Caco-2 (cell line): ENCODE measurements at regions not wholly inside any gene's neighbourhood (a gene's known extent, or its start where the extent isn't known, plus 50 kb on each side); places are given as distances from the start of the nearest gene placed in this dataset.
"Not testable (repeated sequence)": the region's sequence is repeated elsewhere in the genome, so short reads cannot be mapped to it uniquely, and the experiment has no call there.

ENCODE experiments used
- BruUV-seq: library from RNA; stranded (reverse); fragments of 400-500 nt; replicated peaks from 2 replicates; lab custom pipeline; 2021; lab: Mats Ljungman, UMichigan
- CTCF ChIA-PET: fragments of 300-600 bp; sonication (Branson Sonifier 250); formaldehyde crosslinking; loops from one replicate; lab custom pipeline; 2022; ENCODE audit warnings: antibody characterized with exemption; lab: Charles Lee
- POLR2A ChIA-PET: fragments of 300-600 bp; sonication (Branson Sonifier 250); formaldehyde crosslinking; loops from one replicate; lab custom pipeline; 2022; ENCODE audit warnings: antibody characterized with exemption; lab: Charles Lee
- DNase-seq, 2 experiments: peaks; one replicate each; pipeline versions ENCODE4 v3.0.0 to v3.0.0-alpha.2; 2020 to 2022
- H3K27me3 ChIP-seq: replicated peaks from 2 replicates; pipeline ENCODE4 v1.6.0; 2011; ENCODE audit warnings: low read length; ENCODE audit not compliant: control insufficient read depth, insufficient read depth
- H3K36me3 ChIP-seq: 2 replicates; pipeline ENCODE4 v1.5.1; 2011; ENCODE audit warnings: low read length; ENCODE audit not compliant: control insufficient read depth, insufficient read depth
- H3K4me1 ChIP-seq: fragments of 250-450 bp; sonication (Bioruptor Pico); 2 replicates; pipeline ENCODE4 v1.5.1; 2020; ENCODE audit warnings: mild to moderate bottlenecking
- H3K4me3 ChIP-seq: 2 replicates; pipeline ENCODE4 v1.5.1; 2011; ENCODE audit warnings: low read depth, mild to moderate bottlenecking, control low read depth, low read length
- H3K9me3 ChIP-seq: fragments of 250-450 bp; sonication (Bioruptor Pico); 2 replicates; pipeline ENCODE4 v1.5.1; 2020; ENCODE audit warnings: mild to moderate bottlenecking, moderate library complexity
- H3K27ac Mint-ChIP-seq: one replicate; pipeline ENCODE4 v1.8.0; 2022; ENCODE audit warnings: mixed read lengths; ENCODE audit not compliant: unreplicated experiment
- H3K27me3 Mint-ChIP-seq: one replicate; pipeline ENCODE4 v1.8.0; 2022; ENCODE audit warnings: mixed read lengths; ENCODE audit not compliant: insufficient read depth, unreplicated experiment
- H3K36me3 Mint-ChIP-seq: one replicate; pipeline ENCODE4 v1.8.0; 2022; ENCODE audit warnings: mild to moderate bottlenecking, mixed read lengths; ENCODE audit not compliant: insufficient read depth, unreplicated experiment
- H3K4me1 Mint-ChIP-seq: one replicate; pipeline ENCODE4 v1.8.0; 2022; ENCODE audit warnings: low read depth, mixed read lengths; ENCODE audit not compliant: unreplicated experiment
- H3K4me3 Mint-ChIP-seq: one replicate; pipeline ENCODE4 v1.8.0; 2022; ENCODE audit warnings: mild to moderate bottlenecking, moderate library complexity, mixed read lengths; ENCODE audit not compliant: unreplicated experiment
- H3K9me3 Mint-ChIP-seq: one replicate; pipeline ENCODE4 v1.8.0; 2022; ENCODE audit warnings: mixed read lengths; ENCODE audit not compliant: unreplicated experiment
- intact Hi-C: fragments of 100-400 bp; cut with micrococcal nuclease; formaldehyde crosslinking; loops from one replicate; pipeline ENCODE4 v1.10.0; 2022; ENCODE audit not compliant: unreplicated experiment
- TF ChIP-seq, protein P1 (sequence below), 2 experiments: fragments of 200-600 bp in 1 of 2; IDR thresholded peaks; 1 replicate in 1 of 2; 2 replicates in 1 of 2; pipeline versions ENCODE4 v1.5.1 to v1.8.0; 2011 to 2022; ENCODE audit warnings: antibody characterized with exemption in 1 of 2, control low read depth in 1 of 2, inconsistent platforms in 1 of 2, low read depth in 1 of 2, low read length in 1 of 2, mild to moderate bottlenecking in 1 of 2, moderate library complexity in 1 of 2; ENCODE audit not compliant: insufficient read depth in 1 of 2, severe bottlenecking in 1 of 2, unreplicated experiment in 1 of 2

DNA sequence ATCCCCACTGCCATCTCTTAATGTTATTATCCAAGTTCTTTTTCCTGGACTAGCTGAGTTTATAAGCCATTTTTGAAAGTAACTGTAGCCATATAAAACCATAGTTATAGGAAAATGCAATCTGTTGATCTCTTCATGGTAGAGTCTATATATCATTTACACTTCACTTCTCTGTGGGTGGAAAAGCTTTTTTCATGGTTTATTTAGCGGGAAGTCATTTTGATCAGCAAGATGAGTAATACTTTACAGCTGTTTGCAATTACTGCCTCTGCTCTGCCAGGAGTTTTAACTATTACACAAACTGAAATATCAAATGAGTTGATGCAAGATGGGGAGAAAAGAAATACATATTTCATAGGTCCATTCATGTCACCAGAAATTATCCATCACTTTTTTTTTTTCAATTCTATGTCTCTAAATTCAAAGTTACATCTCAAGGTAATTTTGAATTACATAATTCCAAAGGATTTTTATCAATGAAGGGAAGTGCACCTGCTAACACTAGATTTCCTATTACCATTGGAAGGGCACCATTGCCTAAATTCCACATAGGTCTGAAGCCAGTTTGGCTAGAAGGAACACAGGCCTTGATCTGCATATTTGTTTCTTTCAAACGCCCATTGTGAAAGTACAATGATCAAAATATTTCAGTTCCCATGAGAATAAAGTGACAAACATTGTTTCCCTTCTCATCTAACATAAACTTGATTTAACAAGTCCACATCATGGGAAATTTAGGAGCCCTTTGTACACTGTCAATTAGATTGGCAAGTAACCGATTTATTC, 296.7 kb downstream of the ZNF326 start:
- Mint-ChIP-seq H3K9me3 (no peaks in the 10 kb centered on the region), H3K4me1 (no peaks in the 10 kb centered on the region), H3K36me3 (no peaks in the 10 kb centered on the region), H3K27me3 (peaks cover 13% of the 10 kb centered on the region), H3K4me3 (no peak overlapping the region), H3K27ac (no peak overlapping the region)
- no TSS peak for BruUV-seq
- TF ChIP-seq, protein P1, sequence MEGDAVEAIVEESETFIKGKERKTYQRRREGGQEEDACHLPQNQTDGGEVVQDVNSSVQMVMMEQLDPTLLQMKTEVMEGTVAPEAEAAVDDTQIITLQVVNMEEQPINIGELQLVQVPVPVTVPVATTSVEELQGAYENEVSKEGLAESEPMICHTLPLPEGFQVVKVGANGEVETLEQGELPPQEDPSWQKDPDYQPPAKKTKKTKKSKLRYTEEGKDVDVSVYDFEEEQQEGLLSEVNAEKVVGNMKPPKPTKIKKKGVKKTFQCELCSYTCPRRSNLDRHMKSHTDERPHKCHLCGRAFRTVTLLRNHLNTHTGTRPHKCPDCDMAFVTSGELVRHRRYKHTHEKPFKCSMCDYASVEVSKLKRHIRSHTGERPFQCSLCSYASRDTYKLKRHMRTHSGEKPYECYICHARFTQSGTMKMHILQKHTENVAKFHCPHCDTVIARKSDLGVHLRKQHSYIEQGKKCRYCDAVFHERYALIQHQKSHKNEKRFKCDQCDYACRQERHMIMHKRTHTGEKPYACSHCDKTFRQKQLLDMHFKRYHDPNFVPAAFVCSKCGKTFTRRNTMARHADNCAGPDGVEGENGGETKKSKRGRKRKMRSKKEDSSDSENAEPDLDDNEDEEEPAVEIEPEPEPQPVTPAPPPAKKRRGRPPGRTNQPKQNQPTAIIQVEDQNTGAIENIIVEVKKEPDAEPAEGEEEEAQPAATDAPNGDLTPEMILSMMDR (IDR thresholded peaks at IDR 0.05; ENCODE audit: insufficient read depth in 1 of 2, low read depth in 1 of 2, low read length in 1 of 2, severe bottlenecking in 1 of 2, unreplicated experiment in 1 of 2), result no peak
- H3K9me3 ChIP-seq, result no peaks in the 10 kb centered on the region
- H3K36me3 ChIP-seq, result no peaks in the 10 kb centered on the region
- intact Hi-C loops, result no loop called here
- H3K27me3 ChIP-seq, result no peaks in the 10 kb centered on the region
- ChIA-PET POLR2A (no interaction called here), CTCF (no interaction called here)
- H3K4me1 ChIP-seq, result no peaks in the 10 kb centered on the region
- DNase-seq, result no peak
- H3K4me3 ChIP-seq, result no peak overlapping the region

DNA sequence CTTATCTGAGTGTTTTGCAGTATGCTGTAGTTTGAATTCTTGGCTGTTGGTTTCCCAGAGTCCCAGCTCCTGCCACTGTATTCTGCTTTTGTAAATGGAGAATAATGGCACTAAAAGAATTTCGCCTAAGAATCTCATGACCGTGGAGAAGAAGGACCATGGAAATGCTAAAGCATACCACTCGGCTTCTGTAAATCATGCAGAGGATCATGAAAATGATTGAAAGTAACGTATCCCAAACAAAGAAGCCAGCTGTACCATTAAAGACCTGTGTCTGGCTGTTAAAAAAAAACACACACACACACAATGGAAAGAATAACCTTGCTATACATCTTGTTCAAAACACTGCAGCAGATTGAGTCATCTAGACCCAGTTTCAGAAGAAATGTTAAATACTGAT, 287.9 kb downstream of the ZNF326 start:
- Histone ChIP-seq H3K36me3 (no peaks in the 10 kb centered on the region), H3K9me3 (no peaks in the 10 kb centered on the region), H3K4me1 (no peaks in the 10 kb centered on the region), H3K4me3 (no peak overlapping the region), H3K27me3 (no peaks in the 10 kb centered on the region)
- no peaks in the 10 kb centered on the region for H3K36me3 Mint-ChIP-seq
- no peak overlapping the region for H3K27ac Mint-ChIP-seq
- no peaks in the 10 kb centered on the region for H3K4me1 Mint-ChIP-seq
- no peak for DNase-seq
- no peaks in the 10 kb centered on the region for H3K9me3 Mint-ChIP-seq
- intact Hi-C loops, result no loop called here
- POLR2A ChIA-PET, result no interaction called here
- TF ChIP-seq, protein P1 (IDR thresholded peaks at IDR 0.05; ENCODE audit: insufficient read depth in 1 of 2, low read depth in 1 of 2, low read length in 1 of 2, severe bottlenecking in 1 of 2, unreplicated experiment in 1 of 2), result no peak
- CTCF ChIA-PET, result no interaction called here
- H3K27me3 Mint-ChIP-seq, result no peaks in the 10 kb centered on the region
- H3K4me3 Mint-ChIP-seq, result no peak overlapping the region
- no TSS peak for BruUV-seq

DNA sequence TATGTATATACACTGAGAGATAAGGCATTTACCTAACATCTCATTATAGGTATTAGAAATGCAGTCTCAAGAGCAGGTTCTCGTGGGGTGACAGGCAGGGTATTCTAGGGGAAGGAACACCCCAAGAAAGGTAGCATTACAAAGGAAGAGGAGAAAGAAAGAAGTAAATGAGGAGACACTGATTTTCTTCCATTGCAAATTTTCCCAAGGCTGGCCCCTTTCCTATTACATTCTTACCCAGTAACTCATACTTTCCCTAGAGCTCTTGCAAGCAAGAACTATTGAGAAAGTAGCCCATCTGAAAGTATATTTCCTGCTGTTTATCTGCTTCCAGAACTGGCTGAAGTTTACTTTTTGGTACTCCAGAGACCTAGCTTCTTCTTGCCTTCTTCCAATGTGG, 287.0 kb downstream of the ZNF326 start:
- H3K27ac Mint-ChIP-seq, H3K4me1 Mint-ChIP-seq, H3K9me3 Mint-ChIP-seq, H3K27me3 Mint-ChIP-seq, POLR2A ChIA-PET, H3K4me3 Mint-ChIP-seq, H3K36me3 ChIP-seq, H3K27me3 ChIP-seq, BruUV-seq, H3K9me3 ChIP-seq, H3K4me1 ChIP-seq, DNase-seq, intact Hi-C loops, H3K36me3 Mint-ChIP-seq, H3K4me3 ChIP-seq, CTCF ChIA-PET: not testable (repeated sequence)
